IMR-90 (cell line): ENCODE measurements at regions not wholly inside any gene's neighbourhood (a gene's known extent, or its start where the extent isn't known, plus 50 kb on each side); places are given as distances from the start of the nearest gene placed in this dataset.

Experiments
- ATAC-seq: fragments of 200-7000 bp; cut with Tn5 transposase; 2 replicates; pipeline ENCODE4 v1.9.1; 2020; ENCODE audit warnings: low read depth, mild to moderate bottlenecking, moderate library complexity
- BruUV-seq: library from RNA; stranded (reverse); fragments of 400-500 nt; replicated peaks from 2 replicates; lab custom pipeline; 2021; lab: Mats Ljungman, UMichigan
- CTCF ChIA-PET: fragments of 300-600 bp; formaldehyde crosslinking; extraction: SDS; loops from one replicate; lab custom pipeline; 2021; ENCODE audit warnings: antibody characterized with exemption; lab: Yijun Ruan, JAX
- POLR2A ChIA-PET: fragments of 300-600 bp; sonication (Branson Sonifier 250); formaldehyde crosslinking; loops from one replicate; lab custom pipeline; 2022; ENCODE audit warnings: antibody characterized with exemption; ENCODE audit not compliant: unreplicated experiment; lab: Charles Lee
- DNase-seq: peaks from one replicate; pipeline ENCODE4 v3.0.0; 2013
- H2AFZ ChIP-seq: replicated peaks from 2 replicates; pipeline ENCODE3; 2013; ENCODE audit warnings: low read length, mild to moderate bottlenecking; ENCODE audit not compliant: poor library complexity
- H2AK5ac ChIP-seq: 2 replicates; pipeline ENCODE4 v1.6.1; 2013; ENCODE audit warnings: low read depth, low read length, inconsistent platforms
- H2AK9ac ChIP-seq: replicated peaks from 2 replicates; pipeline ENCODE3; 2013; ENCODE audit warnings: mild to moderate bottlenecking, low read depth, low read length, moderate library complexity; ENCODE audit not compliant: poor library complexity
- H2BK120ac ChIP-seq: 2 replicates; pipeline ENCODE4 v1.6.1; 2013; ENCODE audit warnings: low read depth, low read length, inconsistent platforms
- H2BK15ac ChIP-seq: 3 replicates; pipeline ENCODE4 v1.6.1; 2013; ENCODE audit warnings: low read depth, low read length, inconsistent platforms
- H2BK20ac ChIP-seq: 2 replicates; pipeline ENCODE4 v1.6.1; 2013; ENCODE audit warnings: low read depth, mild to moderate bottlenecking, inconsistent platforms, low read length, moderate library complexity
- H2BK5ac ChIP-seq: 2 replicates; pipeline ENCODE4 v1.6.1; 2013; ENCODE audit warnings: mild to moderate bottlenecking, low read depth, low read length, inconsistent platforms; ENCODE audit not compliant: poor library complexity, severe bottlenecking
- H3K14ac ChIP-seq: replicated peaks from 2 replicates; pipeline ENCODE4 v1.6.1; 2013; ENCODE audit warnings: low read depth, low read length, inconsistent platforms
- H3K18ac ChIP-seq: 2 replicates; pipeline ENCODE4 v1.6.1; 2013; ENCODE audit warnings: low read depth, low read length, control low read depth
- H3K23ac ChIP-seq: 2 replicates; pipeline ENCODE4 v1.6.1; 2013; ENCODE audit warnings: low read depth, low read length, inconsistent platforms
- H3K27ac ChIP-seq: 2 replicates; pipeline ENCODE4 v1.5.1; 2013; ENCODE audit warnings: mild to moderate bottlenecking, control low read depth, low read length; ENCODE audit not compliant: insufficient read depth
- H3K27me3 ChIP-seq: 2 replicates; pipeline ENCODE4 v1.6.1; 2013; ENCODE audit warnings: low read length; ENCODE audit not compliant: control insufficient read depth, insufficient read depth
- H3K36me3 ChIP-seq: 2 replicates; pipeline ENCODE4 v1.6.1; 2013; ENCODE audit warnings: low read length, mixed read lengths; ENCODE audit not compliant: control insufficient read depth, insufficient read depth
- H3K4ac ChIP-seq: 2 replicates; pipeline ENCODE4 v1.6.1; 2013; ENCODE audit warnings: low read depth, low read length, inconsistent platforms
- H3K4me1 ChIP-seq: 2 replicates; pipeline ENCODE4 v1.6.1; 2013; ENCODE audit warnings: low read length, mixed read lengths; ENCODE audit not compliant: control insufficient read depth, insufficient read depth
- H3K4me2 ChIP-seq: 2 replicates; pipeline ENCODE4 v1.6.1; 2013; ENCODE audit warnings: low read depth, mild to moderate bottlenecking, control low read depth, low read length, moderate library complexity
- H3K4me3 ChIP-seq: 2 replicates; pipeline ENCODE4 v1.5.1; 2013; ENCODE audit warnings: low read depth, mild to moderate bottlenecking, control low read depth, low read length, moderate library complexity; ENCODE audit not compliant: insufficient read depth
- H3K56ac ChIP-seq: 2 replicates; pipeline ENCODE4 v1.6.1; 2013; ENCODE audit warnings: low read length, inconsistent platforms; ENCODE audit not compliant: insufficient read depth; ENCODE audit errors: extremely low read depth
- H3K79me1 ChIP-seq, 2 experiments: 2 replicates each; pipeline ENCODE4 v1.6.1; 2013; ENCODE audit warnings: low read length in 2 of 2, inconsistent platforms in 1 of 2, low read depth in 1 of 2
- H3K9ac ChIP-seq: 2 replicates; pipeline ENCODE4 v1.6.1; 2013; ENCODE audit warnings: low read depth, low read length, control low read depth
- H3K9me1 ChIP-seq: 2 replicates; pipeline ENCODE4 v1.6.1; 2013; ENCODE audit warnings: low read length, inconsistent platforms; ENCODE audit not compliant: insufficient read depth
- H3K9me3 ChIP-seq: 2 replicates; pipeline ENCODE4 v1.6.1; 2013; ENCODE audit warnings: low read length; ENCODE audit not compliant: control insufficient read depth, insufficient read depth
- H4K20me1 ChIP-seq: 2 replicates; pipeline ENCODE4 v1.6.1; 2013; ENCODE audit warnings: low read length, inconsistent platforms; ENCODE audit not compliant: insufficient read depth
- H4K5ac ChIP-seq: 2 replicates; pipeline ENCODE4 v1.6.1; 2013; ENCODE audit warnings: mild to moderate bottlenecking, low read depth, low read length, control low read depth
- H4K8ac ChIP-seq, 2 experiments: 2 replicates each; pipeline ENCODE4 v1.6.1; 2013; ENCODE audit warnings: low read depth in 2 of 2, low read length in 2 of 2, control low read depth in 1 of 2, inconsistent platforms in 1 of 2
- H4K91ac ChIP-seq: 2 replicates; pipeline ENCODE4 v1.6.1; 2013; ENCODE audit warnings: low read depth, low read length, inconsistent platforms; ENCODE audit not compliant: insufficient read depth
- BHLHE40 ChIP-seq: fragments of 150-350 bp; IDR thresholded peaks from 2 replicates; pipeline ENCODE4 v1.6.1; 2016; ENCODE audit warnings: mild to moderate bottlenecking, low read depth, low read length
- CEBPB ChIP-seq: IDR thresholded peaks from 2 replicates; pipeline ENCODE4 v1.6.1; 2012; ENCODE audit warnings: low read depth, low read length, improper control_type of control experiment
- CTCF ChIP-seq: conservative IDR thresholded peaks from 2 replicates; pipeline ENCODE4 v1.5.1; 2012; ENCODE audit warnings: mild to moderate bottlenecking, low read depth, low read length, improper control_type of control experiment
- FOS ChIP-seq: fragments of 150-350 bp; IDR thresholded peaks from 2 replicates; pipeline ENCODE4 v1.6.1; 2016; ENCODE audit warnings: low read depth, low read length
- MAFK ChIP-seq: IDR thresholded peaks from 2 replicates; pipeline ENCODE4 v1.6.1; 2012; ENCODE audit warnings: low read depth, low read length, improper control_type of control experiment
- MAZ ChIP-seq: IDR thresholded peaks from 2 replicates; pipeline ENCODE4 v1.6.1; 2012; ENCODE audit warnings: low read depth, mild to moderate bottlenecking, low read length, improper control_type of control experiment, moderate library complexity, borderline replicate concordance
- MXI1 ChIP-seq: IDR thresholded peaks from 2 replicates; pipeline ENCODE4 v1.6.1; 2012; ENCODE audit warnings: low read depth, mild to moderate bottlenecking, low read length, moderate library complexity, borderline replicate concordance
- POLR2A ChIP-seq: IDR thresholded peaks from 2 replicates; pipeline ENCODE4 v1.6.1; 2012; ENCODE audit warnings: mild to moderate bottlenecking, low read depth, low read length
- RAD21 ChIP-seq: IDR thresholded peaks from 2 replicates; pipeline ENCODE4 v1.6.1; 2012; ENCODE audit warnings: low read length, improper control_type of control experiment
- RFX5 ChIP-seq: IDR thresholded peaks from 2 replicates; pipeline ENCODE4 v1.8.0; 2012; ENCODE audit warnings: low read depth, mild to moderate bottlenecking, low read length, moderate library complexity
- SMC3 ChIP-seq: fragments of 150-350 bp; IDR thresholded peaks from 2 replicates; pipeline ENCODE4 v1.6.1; 2016; ENCODE audit warnings: low read depth, mild to moderate bottlenecking, antibody characterized with exemption, low read length, moderate library complexity
- WGBS, 2 experiments: methylation state at CpG; one replicate each; pipeline versions ENCODE4 v1.1.5 to v1.1.7; 2013; ENCODE audit warnings: missing lambda C conversion rate in 2 of 2; ENCODE audit not compliant: insufficient read length in 1 of 2; ENCODE audit errors: extremely low coverage in 2 of 2; 5-methylcytosine and 5-hydroxymethylcytosine counted together
- dilution Hi-C: fragments of 300-500 bp; cut with HindIII; formaldehyde crosslinking; loops from one replicate; pipeline ENCODE4 v1.14.3; 2018; ENCODE audit warnings: low sequenced_read_pairs; ENCODE audit not compliant: unreplicated experiment
- in situ Hi-C: fragments of 300-500 bp; cut with MboI; formaldehyde crosslinking; loops from 3 replicates; pipeline ENCODE4 v1.14.3; 2019; ENCODE audit warnings: low sequenced_read_pairs, inconsistent platforms, mixed read lengths
- intact Hi-C: fragments of 100-400 bp; cut with micrococcal nuclease; formaldehyde crosslinking; loops from 2 replicates; pipeline ENCODE4 v1.10.0; 2022
- TF ChIP-seq, protein P1 (sequence below): fragments of 150-350 bp; IDR thresholded peaks from 2 replicates; pipeline ENCODE4 v1.6.1; 2017; ENCODE audit warnings: mild to moderate bottlenecking, antibody characterized with exemption, low read length, low read depth

DNA sequence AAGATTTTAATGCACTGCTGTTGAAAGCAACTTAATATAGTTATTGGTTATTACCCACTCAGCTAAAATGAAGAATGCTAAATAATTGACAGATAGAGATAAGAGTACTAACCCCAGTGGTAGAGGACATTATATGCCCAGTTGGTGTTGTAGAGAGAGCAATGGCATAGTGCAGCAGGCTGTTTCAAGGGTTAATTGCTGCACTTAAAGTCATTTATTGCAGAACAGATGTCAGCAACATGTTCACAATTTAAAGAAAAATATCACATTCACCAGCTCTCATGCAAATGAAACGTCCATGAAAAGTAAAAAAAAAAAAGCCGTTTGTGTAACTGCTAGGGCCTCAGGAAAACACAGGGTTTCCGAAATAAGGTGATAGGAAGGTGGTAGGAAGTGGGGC, 254.6 kb downstream of the MTRR start:
- Histone ChIP-seq H3K18ac (no peak overlapping the region), H2BK20ac (no peak overlapping the region), H3K9me1 (no peaks in the 10 kb centered on the region), H2AK9ac (no peak overlapping the region), H3K27ac (no peak overlapping the region), H3K9ac (no peak overlapping the region), H3K4me1 (no peaks in the 10 kb centered on the region), H4K91ac (no peak overlapping the region), H3K4me3 (no peak overlapping the region), H3K4me2 (no peak overlapping the region), H4K20me1 (no peaks in the 10 kb centered on the region), H2BK15ac (no peak overlapping the region), H3K4ac (no peak overlapping the region), H4K5ac (no peak overlapping the region), H3K23ac (no peak overlapping the region), H3K14ac (no peak overlapping the region), H2AK5ac (no peak overlapping the region), H3K36me3 (no peaks in the 10 kb centered on the region), H2BK120ac (no peak overlapping the region), H3K9me3 (no peaks in the 10 kb centered on the region), H2BK5ac (no peak overlapping the region), H3K27me3 (no peaks in the 10 kb centered on the region), H4K8ac (no peak overlapping the region), H3K79me1 (no peaks in the 10 kb centered on the region), H2AFZ (no peak overlapping the region), H3K56ac (no peak overlapping the region)
- ChIA-PET CTCF (no interaction called here), POLR2A (no interaction called here)
- BruUV-seq: no TSS peak
- intact Hi-C loops: no loop called here
- no peak for ATAC-seq
- in situ Hi-C loops: no loop called here
- no peak for DNase-seq
- 22% methylated on average over 1 of the region's 3 CpGs; no CpG with 5 or more reads in 1 of the 2 experiments for WGBS, 2 experiments
- dilution Hi-C loops: no loop called here
- TF ChIP-seq FOS (no peak), CTCF (no peak), MAFK (no peak), CEBPB (no peak), RFX5 (no peak), POLR2A (no peak), MAZ (no peak), BHLHE40 (no peak), RAD21 (no peak), MXI1 (no peak), SMC3 (no peak)
- TF ChIP-seq, protein P1, sequence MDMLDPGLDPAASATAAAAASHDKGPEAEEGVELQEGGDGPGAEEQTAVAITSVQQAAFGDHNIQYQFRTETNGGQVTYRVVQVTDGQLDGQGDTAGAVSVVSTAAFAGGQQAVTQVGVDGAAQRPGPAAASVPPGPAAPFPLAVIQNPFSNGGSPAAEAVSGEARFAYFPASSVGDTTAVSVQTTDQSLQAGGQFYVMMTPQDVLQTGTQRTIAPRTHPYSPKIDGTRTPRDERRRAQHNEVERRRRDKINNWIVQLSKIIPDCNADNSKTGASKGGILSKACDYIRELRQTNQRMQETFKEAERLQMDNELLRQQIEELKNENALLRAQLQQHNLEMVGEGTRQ: no peak
